Hematopoietic multipotent progenitor cell treated with erythropoietin and hydrocortisone succinate and interleukin-3 and kit ligand, for 6 days (in vitro differentiated cells): ENCODE measurements at regions not wholly inside any gene's neighbourhood (a gene's known extent, or its start where the extent isn't known, plus 50 kb on each side); places are given as distances from the start of the nearest gene placed in this dataset.
"Not testable (repeated sequence)": the region's sequence is repeated elsewhere in the genome, so short reads cannot be mapped to it uniquely, and the experiment has no call there.

Source experiments
- DNase-seq: peaks from one replicate; pipeline ENCODE4 v3.0.0-alpha.2; 2015

GRCh38 chr5:2565147-2565546 lies 186.3 kb downstream of the IRX2 start:
- DNase-seq: no peak

- no peak for DNase-seq
Measured at GRCh38 chr5:2563046-2563445, 188.4 kb downstream of the IRX2 start.

DNA sequence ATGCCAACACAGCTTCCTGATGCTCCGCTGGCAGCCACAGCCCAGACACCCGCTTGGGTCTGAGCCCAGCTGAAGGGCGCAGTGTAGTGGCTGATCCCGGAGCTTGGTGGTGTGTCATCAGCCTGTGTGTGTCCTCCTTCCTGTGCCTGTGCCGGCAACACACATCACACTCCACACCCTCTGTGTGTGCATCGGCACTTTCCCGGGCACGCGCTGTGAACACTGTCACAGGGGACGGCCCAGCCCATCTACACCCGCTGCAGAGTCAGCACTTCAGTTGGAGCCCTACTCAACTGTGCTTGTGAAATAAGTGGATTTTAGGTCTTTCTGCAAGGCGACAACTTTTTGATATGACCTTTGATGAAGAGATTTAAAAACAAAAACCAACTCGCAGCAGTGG lies 189.4 kb downstream of the IRX2 start:
- no peak for DNase-seq

DNA sequence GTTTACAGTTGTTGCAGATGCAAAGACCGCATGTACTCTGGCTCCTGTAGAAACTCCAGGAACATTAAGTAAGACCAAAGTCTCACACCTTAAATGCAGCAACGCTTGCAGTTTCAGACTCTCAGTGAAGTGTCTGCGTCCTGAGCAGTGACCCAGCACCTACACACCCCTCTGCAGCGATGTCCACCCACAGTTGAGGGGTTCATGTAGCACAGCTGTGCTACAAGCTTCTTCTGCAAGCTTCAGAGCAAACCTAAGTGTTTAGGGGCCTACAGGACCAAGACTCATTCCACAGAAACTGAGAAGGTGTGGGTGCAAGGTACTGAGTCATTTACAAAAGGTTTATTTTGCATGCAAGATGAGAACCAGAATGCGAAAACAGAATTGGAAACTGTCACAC lies 191.0 kb downstream of the IRX2 start:
- DNase-seq: no peak

GRCh38 chr5:2557435-2557834 lies 194.0 kb downstream of the IRX2 start:
- no peak for DNase-seq

DNA sequence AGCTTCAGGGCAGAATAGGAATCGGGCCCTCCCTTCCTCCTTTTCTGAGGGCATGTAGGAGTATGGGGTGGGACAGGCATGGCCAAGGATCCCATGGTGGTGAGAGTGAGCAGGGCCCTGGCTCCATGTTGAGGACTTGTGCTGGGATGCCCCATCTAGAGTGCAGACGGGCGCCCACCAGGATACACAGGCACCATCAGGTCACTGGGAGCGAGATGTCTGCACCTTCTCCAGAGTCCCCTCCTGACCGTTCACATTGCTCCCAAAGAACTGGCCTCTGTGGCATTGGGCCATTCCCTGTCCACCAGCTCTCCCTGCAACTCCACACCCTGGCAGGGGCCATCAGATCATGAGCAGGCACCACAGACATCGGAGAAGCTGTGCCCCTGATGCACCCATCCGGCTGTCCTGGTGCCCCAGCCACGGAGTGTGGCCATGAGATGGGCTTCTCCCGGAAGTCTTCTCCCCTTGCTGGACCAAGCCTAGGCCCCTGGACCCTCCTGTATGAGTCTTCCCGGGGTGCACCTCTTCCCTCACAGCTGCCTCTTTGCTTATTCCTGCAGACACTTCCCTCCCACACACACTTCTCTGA lies 195.0 kb downstream of the IRX2 start:
- no peak for DNase-seq

DNA sequence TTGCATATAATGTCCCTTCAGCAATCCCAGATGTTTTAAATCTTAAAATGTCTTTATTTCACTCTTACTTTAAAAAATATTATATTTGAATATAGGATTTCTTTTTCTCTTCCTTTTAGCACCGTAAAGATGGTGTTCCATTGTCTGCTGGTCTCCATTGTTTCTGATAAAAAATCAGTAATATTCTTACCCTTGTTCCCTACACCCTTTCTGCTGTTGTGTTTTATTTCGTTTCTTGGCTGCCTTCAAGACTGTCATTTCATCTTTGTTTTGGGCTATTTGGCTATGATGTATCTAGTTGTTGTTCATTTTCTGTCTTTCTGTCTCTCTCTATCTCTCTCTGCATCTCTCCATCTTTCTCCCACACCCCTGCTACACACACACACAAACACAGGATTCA lies 197.9 kb downstream of the IRX2 start:
- no peak for DNase-seq

DNA sequence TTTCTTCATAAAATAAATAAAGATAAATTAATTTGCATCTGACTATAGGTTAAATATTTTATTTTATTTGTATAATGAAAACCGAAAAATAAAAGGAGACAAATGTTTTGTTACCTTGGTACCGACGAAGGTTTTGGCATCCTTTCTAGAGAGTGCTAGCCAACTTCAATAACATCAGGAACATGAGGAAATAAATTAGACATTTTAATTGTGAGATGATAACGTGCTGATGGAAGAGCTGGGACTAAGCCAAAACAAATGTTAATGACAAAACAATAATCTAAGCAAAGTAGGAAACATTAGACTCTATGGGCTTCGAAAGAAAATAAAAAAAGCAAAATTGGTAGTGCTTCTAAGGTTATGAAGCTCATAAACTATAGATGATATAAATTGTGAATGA lies 201.0 kb downstream of the IRX2 start:
- no peak for DNase-seq

DNA sequence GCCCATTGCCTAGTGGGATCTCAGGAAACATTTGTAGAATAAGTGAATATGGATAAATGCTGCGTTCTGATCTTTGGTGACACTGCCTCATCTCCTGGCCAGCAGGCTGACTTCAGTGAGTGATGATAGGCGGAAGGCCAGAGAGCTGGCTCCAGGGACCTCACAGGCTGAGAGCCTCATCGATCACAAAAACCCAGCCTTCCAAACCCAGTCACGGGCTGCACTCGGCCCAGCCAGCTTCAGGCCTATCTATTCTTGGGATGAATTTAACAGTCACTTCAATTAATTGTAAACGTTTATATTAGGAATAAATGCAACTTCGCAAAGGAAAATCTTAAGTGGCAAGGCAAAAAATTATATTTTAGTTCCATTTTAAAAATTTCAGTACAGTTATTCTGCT lies 201.6 kb downstream of the IRX2 start:
- DNase-seq: no peak

GRCh38 chr5:2549354-2549753 lies 202.1 kb downstream of the IRX2 start:
- no peak for DNase-seq

GRCh38 chr5:2546938-2547337 lies 204.5 kb downstream of the IRX2 start:
- DNase-seq: no peak

DNA sequence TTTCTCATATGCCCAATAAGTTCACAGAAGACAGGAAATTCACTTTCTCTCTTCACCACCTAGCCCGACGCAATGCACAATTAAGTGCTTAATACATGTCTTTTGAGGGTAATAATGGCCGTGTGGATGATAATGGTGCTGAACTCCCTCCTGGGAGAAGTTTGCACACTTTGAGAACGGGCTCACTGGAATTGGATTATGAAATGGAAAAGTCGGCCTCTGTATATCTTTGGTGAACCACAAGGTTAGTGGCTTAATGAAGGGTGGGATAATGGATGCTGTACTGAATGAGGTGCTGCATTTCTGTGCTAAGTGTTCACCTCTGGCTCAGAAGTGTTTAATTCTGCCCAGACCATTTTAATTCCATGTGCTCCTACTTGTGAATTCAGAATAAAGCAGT lies 207.5 kb downstream of the IRX2 start:
- no peak for DNase-seq

DNA sequence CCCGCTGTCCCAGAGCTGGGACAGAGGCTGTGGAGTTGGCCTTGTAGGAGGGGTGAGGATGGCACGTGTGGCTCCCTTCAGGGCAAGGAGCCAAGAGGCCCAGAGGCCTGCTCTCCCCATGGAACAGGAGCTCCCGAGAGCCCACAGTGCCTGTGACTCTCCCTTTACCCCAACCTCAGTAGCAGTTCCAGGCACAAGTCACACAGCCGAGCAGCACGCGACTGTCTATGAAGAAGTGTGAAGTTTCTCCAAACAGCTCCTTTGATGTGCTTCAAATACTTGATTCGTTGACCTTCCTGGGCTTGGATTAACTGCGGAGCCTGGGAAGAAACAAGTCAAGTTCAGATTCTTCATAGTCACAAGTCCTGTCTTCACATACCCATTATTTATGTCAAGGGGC lies 208.7 kb downstream of the IRX2 start:
- DNase-seq: no peak

DNA sequence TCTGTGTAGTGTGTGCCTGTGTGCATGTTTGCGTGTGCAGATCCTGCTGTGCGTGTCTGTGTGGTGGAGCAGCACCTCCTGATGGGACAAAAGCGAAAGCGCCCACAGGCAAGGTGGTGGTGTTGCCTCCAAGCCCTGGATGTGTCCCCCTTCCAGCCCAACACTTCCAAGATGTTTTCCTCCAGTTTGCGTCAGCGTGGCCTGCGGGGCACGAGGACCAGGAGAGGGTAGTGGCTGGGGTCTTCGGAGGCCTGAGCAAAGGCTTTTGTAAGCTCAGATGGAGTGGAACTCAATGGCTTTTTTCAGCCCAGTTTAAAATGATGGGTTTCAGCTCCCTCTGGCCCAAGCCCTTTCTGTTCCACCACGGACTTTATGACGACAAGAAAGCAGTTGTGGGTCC lies 209.5 kb downstream of the IRX2 start:
- no peak for DNase-seq

GRCh38 chr5:2538169-2538568 lies 213.3 kb downstream of the IRX2 start:
- no peak for DNase-seq

DNA sequence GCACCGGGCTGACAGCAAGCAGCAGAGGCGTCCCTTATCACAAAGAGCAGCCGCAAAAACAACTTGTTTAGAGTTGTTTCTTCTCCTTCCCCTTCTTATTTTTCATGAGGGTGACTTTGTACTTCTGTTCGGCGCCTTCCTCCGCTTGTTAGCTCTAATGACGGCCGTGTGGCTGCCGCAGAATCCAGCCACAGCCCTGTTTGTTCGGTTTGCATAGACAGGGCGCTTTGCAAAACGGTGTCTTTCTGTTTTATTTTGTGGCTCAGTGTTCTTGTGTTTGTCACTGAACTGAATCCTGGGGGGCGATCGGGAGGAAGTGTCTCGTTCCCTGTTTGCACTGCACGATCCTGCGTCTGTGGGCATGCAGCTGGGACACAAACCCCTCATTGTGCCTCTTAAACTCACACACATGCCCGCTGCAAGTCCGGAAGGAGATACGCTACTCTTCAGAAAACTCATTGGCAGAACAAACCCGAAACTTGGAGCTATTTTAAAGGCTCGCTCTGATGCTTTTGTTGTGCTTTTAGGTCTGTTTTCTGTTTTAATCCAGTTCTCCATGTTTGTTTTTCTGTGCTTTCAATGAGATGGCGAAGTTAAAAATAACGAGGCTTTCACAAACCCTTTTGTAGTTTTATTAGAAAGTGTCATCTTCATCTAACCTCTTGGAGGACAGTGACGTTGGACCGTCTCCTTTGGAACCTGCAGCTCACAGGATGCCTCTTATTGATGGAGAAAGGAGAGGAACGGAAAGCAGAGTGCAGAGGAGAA lies 213.9 kb downstream of the IRX2 start:
- DNase-seq: no peak

- no peak for DNase-seq
Measured at GRCh38 chr5:2536632-2537377, 214.7 kb downstream of the IRX2 start.

DNA sequence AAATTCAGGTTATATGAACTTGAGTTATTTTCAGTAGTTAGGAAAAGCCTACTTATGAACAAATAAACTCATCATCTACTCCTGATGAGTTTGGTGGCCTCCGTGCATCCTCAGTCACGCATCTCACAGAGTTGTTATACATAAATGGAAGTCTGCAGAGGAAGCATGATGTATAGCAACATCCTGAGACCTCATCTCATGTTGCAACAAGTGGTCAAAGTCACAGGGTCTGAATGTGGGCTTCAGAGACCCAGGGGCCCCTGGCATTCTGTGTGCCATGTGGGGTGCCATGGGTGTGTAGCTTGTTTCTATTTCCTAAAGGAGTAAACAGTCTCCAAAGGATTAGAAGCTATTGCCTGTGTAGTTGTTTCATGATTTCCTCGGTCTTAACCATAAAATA lies 216.5 kb downstream of the IRX2 start:
- DNase-seq: no peak

DNA sequence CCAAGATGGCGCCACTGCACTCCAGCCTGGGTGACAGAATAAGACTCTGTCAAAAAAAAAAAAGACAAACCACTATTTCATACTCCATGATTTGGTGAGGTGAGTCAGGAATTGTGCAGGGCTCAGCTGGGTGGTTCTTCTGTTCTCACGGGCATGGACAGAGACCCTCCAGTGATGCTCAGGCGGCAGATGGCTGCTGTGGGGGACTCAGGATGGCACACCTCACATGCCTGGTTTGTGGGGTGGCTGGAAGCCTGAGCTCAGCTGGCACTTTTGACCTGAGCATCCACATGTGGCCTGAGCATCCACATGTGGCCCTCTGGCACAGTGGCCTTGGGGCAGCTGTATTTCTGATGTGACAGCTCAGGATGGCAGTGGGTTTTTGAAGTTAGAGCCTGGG lies 217.2 kb downstream of the IRX2 start:
- DNase-seq: no peak

DNA sequence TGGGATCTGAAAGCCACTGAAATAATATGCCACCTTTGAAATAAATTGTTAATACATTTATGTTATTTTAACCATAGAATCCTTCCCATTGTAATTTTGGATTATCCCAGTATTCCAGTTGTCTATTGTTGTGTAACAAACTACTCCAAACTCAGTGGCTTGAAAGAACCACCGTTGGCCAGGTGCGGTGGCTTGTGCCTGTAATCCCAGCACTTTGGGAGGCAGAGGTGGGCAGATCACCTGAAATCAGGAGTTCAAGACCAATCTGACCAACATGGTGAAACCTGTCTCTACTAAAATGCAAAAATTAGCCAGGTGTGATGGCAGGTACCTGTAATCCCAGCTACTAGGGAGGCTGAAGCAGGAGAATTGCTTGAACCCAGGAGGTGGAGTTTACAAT lies 217.6 kb downstream of the IRX2 start:
- DNase-seq: not testable (repeated sequence)

DNA sequence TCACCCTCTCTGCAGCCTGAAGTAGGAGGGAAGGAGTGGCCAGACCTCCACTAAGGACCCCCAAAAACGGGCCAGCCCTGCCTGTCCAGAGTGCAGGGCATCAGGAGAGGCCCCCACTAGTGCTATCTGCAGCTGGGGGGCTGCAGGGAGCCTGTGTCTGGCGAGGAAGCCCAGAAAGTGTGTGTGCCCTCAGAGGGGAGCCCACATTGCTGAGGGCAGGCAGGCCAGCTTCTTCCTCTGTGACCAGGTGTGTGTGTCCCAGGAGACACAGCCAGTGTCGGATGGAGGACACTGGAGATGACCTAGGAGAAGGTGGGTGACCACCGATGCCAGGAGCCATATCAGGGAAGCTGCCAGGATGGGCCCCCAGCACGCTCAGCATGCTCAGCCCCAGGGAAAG lies 218.7 kb downstream of the IRX2 start:
- no peak for DNase-seq

DNA sequence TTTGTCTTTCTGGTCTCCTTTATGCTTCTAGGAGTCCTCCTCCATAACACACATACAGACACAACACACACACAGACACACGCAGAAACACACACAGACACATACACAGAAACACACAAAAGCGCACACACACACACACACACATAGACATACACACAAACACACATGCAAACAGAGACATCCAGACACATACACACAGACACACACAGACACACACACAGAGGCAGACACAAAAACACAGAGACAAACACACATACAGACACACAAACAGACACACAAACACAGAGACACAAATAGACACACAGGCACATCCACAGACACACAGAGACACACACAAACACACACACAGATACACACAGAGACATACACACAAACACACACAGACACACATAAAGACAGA lies 220.2 kb downstream of the IRX2 start:
- no peak for DNase-seq

GRCh38 chr5:2530609-2531008 lies 220.9 kb downstream of the IRX2 start:
- DNase-seq: no peak

DNA sequence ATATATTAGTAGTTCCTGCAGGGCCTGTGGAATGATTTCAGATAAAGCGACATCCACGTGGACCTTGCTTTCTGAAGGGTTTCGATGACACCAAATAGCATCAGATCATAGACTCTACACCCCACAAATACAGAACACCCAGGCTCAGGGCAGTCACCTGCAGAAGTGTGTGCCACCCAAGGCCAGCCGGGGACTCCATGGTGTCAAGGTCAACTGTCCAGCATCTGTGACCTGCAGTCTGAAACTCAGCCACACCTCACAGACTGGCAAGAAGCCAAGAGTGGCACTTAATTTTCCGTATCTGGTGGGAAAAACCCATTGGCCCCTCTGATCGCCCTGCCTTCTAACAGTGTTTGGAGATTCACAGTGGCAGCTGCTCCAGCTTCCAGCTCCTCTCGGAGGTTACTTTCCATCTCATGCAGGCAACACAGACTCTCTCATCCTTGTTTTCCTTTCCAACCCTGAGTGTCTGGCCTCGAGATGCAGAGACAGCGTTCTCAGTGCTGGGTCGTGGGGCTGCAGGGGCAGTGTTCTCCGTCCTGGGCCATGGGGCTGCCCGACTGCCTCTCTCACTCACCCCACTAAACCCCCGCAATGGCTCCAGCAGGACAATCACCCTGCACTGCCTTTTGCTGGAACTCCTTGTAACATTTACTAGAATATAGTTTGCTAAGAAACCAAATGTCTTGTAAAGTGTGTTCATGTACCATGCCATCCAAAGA lies 221.9 kb downstream of the IRX2 start:
- no peak for DNase-seq
